Neural cell (in vitro differentiated cells): ENCODE measurements at regions not wholly inside any gene's neighbourhood (a gene's known extent, or its start where the extent isn't known, plus 50 kb on each side); places are given as distances from the start of the nearest gene placed in this dataset.

Experiments
- H2AFZ ChIP-seq: fragments of 200-600, 300-800 bp; sonication (generic), shearing (Covaris generic); 2 replicates; pipeline ENCODE4 v1.6.0; 2014; ENCODE audit warnings: low read depth, mild to moderate bottlenecking, antibody characterized with exemption, low read length, moderate library complexity
- H3F3A ChIP-seq: fragments of 200-600 bp; shearing (Covaris generic); 2 replicates; pipeline ENCODE4 v1.6.1; 2016; ENCODE audit warnings: mild to moderate bottlenecking, moderate library complexity, mixed read lengths, antibody characterized with exemption, low read length; ENCODE audit not compliant: insufficient read depth, poor library complexity, severe bottlenecking
- H3K27ac ChIP-seq: fragments of 200-600, 300-800 bp; sonication (generic), shearing (Covaris generic); 2 replicates; pipeline ENCODE4 v1.5.1; 2014; ENCODE audit warnings: mild to moderate bottlenecking, low read length, moderate library complexity
- H3K27me3 ChIP-seq: fragments of 300-800, 200-600 bp; sonication (generic), shearing (Covaris generic); 2 replicates; pipeline ENCODE4 v1.6.0; 2014; ENCODE audit warnings: mild to moderate bottlenecking, low read depth, low read length, moderate library complexity; ENCODE audit not compliant: insufficient read depth
- H3K36me3 ChIP-seq: fragments of 300-800, 200-600 bp; sonication (generic), shearing (Covaris generic); 2 replicates; pipeline ENCODE4 v1.5.1; 2014; ENCODE audit warnings: mild to moderate bottlenecking, antibody characterized with exemption, low read length, moderate library complexity; ENCODE audit not compliant: insufficient read depth
- H3K4me2 ChIP-seq: fragments of 300-800, 200-600 bp; sonication (generic), shearing (Covaris generic); 2 replicates; pipeline ENCODE4 v1.6.0; 2014; ENCODE audit warnings: mild to moderate bottlenecking, low read length
- H3K4me3 ChIP-seq: fragments of 300-800, 200-600 bp; sonication (generic), shearing (Covaris generic); 2 replicates; pipeline ENCODE4 v1.5.1; 2014; ENCODE audit warnings: mild to moderate bottlenecking, low read length, moderate library complexity
- H3K79me2 ChIP-seq: fragments of 200-600 bp; shearing (Covaris generic); replicated peaks from 2 replicates; pipeline ENCODE4 v1.6.0; 2014; ENCODE audit warnings: mild to moderate bottlenecking, low read length, moderate library complexity; ENCODE audit not compliant: insufficient read depth
- H3K9ac ChIP-seq: fragments of 300-800, 200-600 bp; sonication (generic), shearing (Covaris generic); 2 replicates; pipeline ENCODE4 v1.6.1; 2016; ENCODE audit warnings: mild to moderate bottlenecking, low read length, mixed read lengths
- H3K9me2 ChIP-seq: fragments of 200-600 bp; shearing (Covaris generic); 2 replicates; pipeline ENCODE4 v1.6.1; 2016; ENCODE audit warnings: mild to moderate bottlenecking, low read length, mixed read lengths; ENCODE audit not compliant: insufficient read depth
- H3K9me3 ChIP-seq: fragments of 200-600, 300-800 bp; sonication (generic), shearing (Covaris generic); 2 replicates; pipeline ENCODE4 v1.6.1; 2016; ENCODE audit warnings: mild to moderate bottlenecking, mixed run types, low read length, moderate library complexity, mixed read lengths
- H4K20me1 ChIP-seq: fragments of 200-600 bp; shearing (Covaris generic); 2 replicates; pipeline ENCODE4 v1.6.1; 2016; ENCODE audit warnings: mild to moderate bottlenecking, mixed run types; ENCODE audit not compliant: insufficient read depth
- EP300 ChIP-seq: fragments of 450-650 bp; conservative IDR thresholded peaks from 2 replicates; pipeline ENCODE4 v1.6.1; 2014; ENCODE audit warnings: antibody characterized with exemption, mild to moderate bottlenecking, moderate library complexity; ENCODE audit not compliant: poor library complexity, severe bottlenecking
- EZH2 ChIP-seq: fragments of 200-600, 300-800 bp; shearing (Covaris generic), sonication (generic); IDR thresholded peaks from 2 replicates; pipeline ENCODE4 v1.6.1; 2014; ENCODE audit warnings: antibody characterized with exemption, low read length, borderline replicate concordance, mild to moderate bottlenecking; ENCODE audit not compliant: insufficient read depth, poor library complexity, severe bottlenecking
- MXI1 ChIP-seq: fragments of 450-650 bp; conservative IDR thresholded peaks from 2 replicates; pipeline ENCODE4 v1.6.1; 2014; ENCODE audit warnings: antibody characterized with exemption, mild to moderate bottlenecking; ENCODE audit not compliant: poor library complexity, severe bottlenecking
- POLR2AphosphoS5 ChIP-seq: IDR thresholded peaks from 2 replicates; pipeline ENCODE4 v1.6.1; 2012
- RAD21 ChIP-seq: fragments of 450-650 bp; conservative IDR thresholded peaks from 2 replicates; pipeline ENCODE4 v1.6.1; 2014; ENCODE audit warnings: antibody characterized with exemption, mild to moderate bottlenecking, moderate library complexity
- SMC3 ChIP-seq: fragments of 450-650 bp; conservative IDR thresholded peaks from 2 replicates; pipeline ENCODE4 v1.6.1; 2014; ENCODE audit warnings: antibody characterized with exemption, mild to moderate bottlenecking, moderate library complexity; ENCODE audit not compliant: poor library complexity
- TAF1 ChIP-seq: IDR thresholded peaks from 2 replicates; pipeline ENCODE4 v1.6.1; 2012; ENCODE audit warnings: low read depth
- TF ChIP-seq, protein P1 (sequence below): IDR thresholded peaks from 2 replicates; pipeline ENCODE4 v1.6.1; 2012; ENCODE audit warnings: borderline replicate concordance
- TF ChIP-seq, protein P2 (sequence below): fragments of 450-650 bp; IDR thresholded peaks from 2 replicates; pipeline ENCODE4 v1.5.1; 2014; ENCODE audit warnings: antibody characterized with exemption, mild to moderate bottlenecking, moderate library complexity; ENCODE audit not compliant: poor library complexity, severe bottlenecking

GRCh38 chr3:40649346-40649745 is 124.6 kb downstream of the ZNF621 start:
- Histone ChIP-seq H3K4me3 (no peak overlapping the region), H3K9ac (no peak overlapping the region), H3K9me3 (no peaks in the 10 kb centered on the region), H3K27ac (no peak overlapping the region), H3F3A (no peaks in the 10 kb centered on the region), H3K4me2 (no peak overlapping the region), H2AFZ (no peak overlapping the region), H4K20me1 (no peaks in the 10 kb centered on the region), H3K9me2 (no peaks in the 10 kb centered on the region), H3K36me3 (no peaks in the 10 kb centered on the region), H3K27me3 (no peaks in the 10 kb centered on the region), H3K79me2 (no peaks in the 10 kb centered on the region)
- TF ChIP-seq TAF1: no peak
- TF ChIP-seq EZH2: no peak
- TF ChIP-seq, protein P1, sequence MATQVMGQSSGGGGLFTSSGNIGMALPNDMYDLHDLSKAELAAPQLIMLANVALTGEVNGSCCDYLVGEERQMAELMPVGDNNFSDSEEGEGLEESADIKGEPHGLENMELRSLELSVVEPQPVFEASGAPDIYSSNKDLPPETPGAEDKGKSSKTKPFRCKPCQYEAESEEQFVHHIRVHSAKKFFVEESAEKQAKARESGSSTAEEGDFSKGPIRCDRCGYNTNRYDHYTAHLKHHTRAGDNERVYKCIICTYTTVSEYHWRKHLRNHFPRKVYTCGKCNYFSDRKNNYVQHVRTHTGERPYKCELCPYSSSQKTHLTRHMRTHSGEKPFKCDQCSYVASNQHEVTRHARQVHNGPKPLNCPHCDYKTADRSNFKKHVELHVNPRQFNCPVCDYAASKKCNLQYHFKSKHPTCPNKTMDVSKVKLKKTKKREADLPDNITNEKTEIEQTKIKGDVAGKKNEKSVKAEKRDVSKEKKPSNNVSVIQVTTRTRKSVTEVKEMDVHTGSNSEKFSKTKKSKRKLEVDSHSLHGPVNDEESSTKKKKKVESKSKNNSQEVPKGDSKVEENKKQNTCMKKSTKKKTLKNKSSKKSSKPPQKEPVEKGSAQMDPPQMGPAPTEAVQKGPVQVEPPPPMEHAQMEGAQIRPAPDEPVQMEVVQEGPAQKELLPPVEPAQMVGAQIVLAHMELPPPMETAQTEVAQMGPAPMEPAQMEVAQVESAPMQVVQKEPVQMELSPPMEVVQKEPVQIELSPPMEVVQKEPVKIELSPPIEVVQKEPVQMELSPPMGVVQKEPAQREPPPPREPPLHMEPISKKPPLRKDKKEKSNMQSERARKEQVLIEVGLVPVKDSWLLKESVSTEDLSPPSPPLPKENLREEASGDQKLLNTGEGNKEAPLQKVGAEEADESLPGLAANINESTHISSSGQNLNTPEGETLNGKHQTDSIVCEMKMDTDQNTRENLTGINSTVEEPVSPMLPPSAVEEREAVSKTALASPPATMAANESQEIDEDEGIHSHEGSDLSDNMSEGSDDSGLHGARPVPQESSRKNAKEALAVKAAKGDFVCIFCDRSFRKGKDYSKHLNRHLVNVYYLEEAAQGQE: no peak
- TF ChIP-seq POLR2AphosphoS5: no peak
- TF ChIP-seq, protein P2, sequence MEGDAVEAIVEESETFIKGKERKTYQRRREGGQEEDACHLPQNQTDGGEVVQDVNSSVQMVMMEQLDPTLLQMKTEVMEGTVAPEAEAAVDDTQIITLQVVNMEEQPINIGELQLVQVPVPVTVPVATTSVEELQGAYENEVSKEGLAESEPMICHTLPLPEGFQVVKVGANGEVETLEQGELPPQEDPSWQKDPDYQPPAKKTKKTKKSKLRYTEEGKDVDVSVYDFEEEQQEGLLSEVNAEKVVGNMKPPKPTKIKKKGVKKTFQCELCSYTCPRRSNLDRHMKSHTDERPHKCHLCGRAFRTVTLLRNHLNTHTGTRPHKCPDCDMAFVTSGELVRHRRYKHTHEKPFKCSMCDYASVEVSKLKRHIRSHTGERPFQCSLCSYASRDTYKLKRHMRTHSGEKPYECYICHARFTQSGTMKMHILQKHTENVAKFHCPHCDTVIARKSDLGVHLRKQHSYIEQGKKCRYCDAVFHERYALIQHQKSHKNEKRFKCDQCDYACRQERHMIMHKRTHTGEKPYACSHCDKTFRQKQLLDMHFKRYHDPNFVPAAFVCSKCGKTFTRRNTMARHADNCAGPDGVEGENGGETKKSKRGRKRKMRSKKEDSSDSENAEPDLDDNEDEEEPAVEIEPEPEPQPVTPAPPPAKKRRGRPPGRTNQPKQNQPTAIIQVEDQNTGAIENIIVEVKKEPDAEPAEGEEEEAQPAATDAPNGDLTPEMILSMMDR: no peak
- no peak for TF ChIP-seq SMC3

- Histone ChIP-seq H3K4me3 (no peak overlapping the region), H3K27me3 (no peaks in the 10 kb centered on the region), H3K36me3 (no peaks in the 10 kb centered on the region), H3K79me2 (no peaks in the 10 kb centered on the region), H3K9me2 (no peaks in the 10 kb centered on the region), H2AFZ (no peak overlapping the region), H3F3A (no peaks in the 10 kb centered on the region), H3K9ac (no peak overlapping the region), H3K27ac (no peak overlapping the region), H3K9me3 (no peaks in the 10 kb centered on the region), H4K20me1 (no peaks in the 10 kb centered on the region), H3K4me2 (no peak overlapping the region)
- TF ChIP-seq MXI1 (no peak), EP300 (no peak), RAD21 (no peak), EZH2 (no peak), POLR2AphosphoS5 (no peak), TAF1 (no peak), SMC3 (no peak)
- TF ChIP-seq, protein P1: no peak
- TF ChIP-seq, protein P2: no peak
Observed at GRCh38 chr3:40652072-40652471, 127.3 kb downstream of the ZNF621 start.
